Fibroblast of pulmonary artery (primary cell): ENCODE measurements at regions not wholly inside any gene's neighbourhood (a gene's known extent, or its start where the extent isn't known, plus 50 kb on each side); places are given as distances from the start of the nearest gene placed in this dataset.

Experiments used
- DNase-seq: peaks from one replicate; pipeline ENCODE4 v3.0.0-alpha.2; 2010; ENCODE audit warnings: low read depth
- H3K4me3 ChIP-seq: replicated peaks from 2 replicates; pipeline ENCODE4 v1.5.1; 2011; ENCODE audit warnings: low read depth, mild to moderate bottlenecking, control low read depth, low read length, moderate library complexity
- CTCF ChIP-seq: IDR thresholded peaks from 2 replicates; pipeline ENCODE4 v1.5.1; 2011; ENCODE audit warnings: mild to moderate bottlenecking, control low read depth, low read length, inconsistent platforms; ENCODE audit errors: missing control alignments

- no peak overlapping the region for H3K4me3 ChIP-seq
- no peak for TF ChIP-seq CTCF
- DNase-seq, result peak; percentile 32
These were observed 189.7 kb downstream of the PALM2AKAP2 start for GRCh38 chr9:109969573-109970237.

GRCh38 chr9:109971226-109971625 lies 191.2 kb downstream of the PALM2AKAP2 start:
- DNase-seq, result no peak
- TF ChIP-seq CTCF, result no peak
- H3K4me3 ChIP-seq, result no peak overlapping the region

- no peak for TF ChIP-seq CTCF
- DNase-seq, result no peak
- no peak overlapping the region for H3K4me3 ChIP-seq
These were observed 192.3 kb downstream of the PALM2AKAP2 start for GRCh38 chr9:109972026-109972882.

- H3K4me3 ChIP-seq, result no peak overlapping the region
- no peak for TF ChIP-seq CTCF
- DNase-seq, result no peak
These were observed 193.3 kb downstream of the PALM2AKAP2 start for GRCh38 chr9:109973336-109973735.

GRCh38 chr9:109974143-109974917 lies 194.3 kb downstream of the PALM2AKAP2 start:
- no peak for TF ChIP-seq CTCF
- no peak for DNase-seq

GRCh38 chr9:109974918-109975276 lies 194.9 kb downstream of the PALM2AKAP2 start:
- DNase-seq, result no peak
- H3K4me3 ChIP-seq, result no peak overlapping the region
- no peak for TF ChIP-seq CTCF

More at GRCh38 chr9:109974143-109974917, 194.3 kb downstream of the PALM2AKAP2 start:
- no peak overlapping the region for H3K4me3 ChIP-seq
